ENCODE measurements at regions not wholly inside any gene's neighbourhood (a gene's known extent, or its start where the extent isn't known, plus 50 kb on each side); places are given as distances from the start of the nearest gene placed in this dataset.

DNA sequence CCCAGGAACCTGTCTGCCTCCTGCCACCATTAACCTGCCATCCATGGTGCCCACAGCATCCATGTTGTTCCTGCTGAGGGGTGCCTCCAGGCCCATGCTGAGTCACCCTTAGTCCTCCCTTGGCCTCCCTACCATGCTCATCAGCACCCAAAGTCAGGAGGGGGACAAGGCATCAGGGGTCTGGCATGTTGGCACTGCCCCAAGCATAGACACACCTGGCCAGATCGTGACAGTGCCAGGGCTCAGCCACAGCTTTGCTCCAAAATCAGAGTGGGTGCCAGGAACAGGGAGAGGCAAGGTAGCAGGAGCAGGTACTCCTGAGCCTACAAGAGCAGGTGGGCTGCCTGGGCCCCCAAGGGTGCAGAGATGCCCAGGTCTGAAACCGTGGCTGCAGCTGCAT is 566.6 kb downstream of the TLE1 start:
- Histone ChIP-seq H3K9ac (ENCODE audit: low read length) (no peak overlapping the region), H3K27me3 (ENCODE audit: control insufficient read depth in 1 of 2, insufficient read depth in 2 of 2, low read length in 2 of 2) (no peaks in the 10 kb centered on the region)

DNA sequence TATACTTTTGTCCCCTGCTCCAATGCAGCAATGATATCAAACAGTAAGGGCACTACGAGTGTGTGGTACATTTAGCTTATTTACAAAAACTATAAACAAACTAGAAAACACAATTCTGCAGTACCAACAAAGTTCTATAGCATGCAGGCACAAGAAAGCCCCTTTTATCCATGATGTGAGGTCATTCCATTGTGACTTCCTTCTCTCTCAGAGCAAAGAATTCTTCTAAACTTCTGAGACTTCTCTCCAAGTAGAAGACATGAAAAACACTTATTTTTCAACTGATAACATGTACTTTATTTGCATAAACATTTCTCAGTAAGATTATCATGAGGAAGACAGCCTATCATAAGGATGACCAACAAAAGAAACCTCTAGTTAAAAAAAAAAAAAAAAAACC is 569.8 kb downstream of the TLE1 start:
- no peak overlapping the region for H3K4me3 ChIP-seq (ENCODE audit: low read depth in 1 of 2, low read length in 2 of 2)

More for the DNA sequence above, 566.6 kb downstream of the TLE1 start:
- H3K9me3 ChIP-seq (ENCODE audit: low read length), result no peaks in the 10 kb centered on the region
- H3K36me3 ChIP-seq (ENCODE audit: insufficient read depth, low read length), result no peaks in the 10 kb centered on the region
- H3K27ac ChIP-seq (ENCODE audit: low read depth, low read length), result no peak overlapping the region
- H3K4me1 ChIP-seq (ENCODE audit: insufficient read depth, low read length), result no peaks in the 10 kb centered on the region
- H3K4me3 ChIP-seq (ENCODE audit: low read depth in 1 of 2, low read length in 2 of 2), result no peak overlapping the region

DNA sequence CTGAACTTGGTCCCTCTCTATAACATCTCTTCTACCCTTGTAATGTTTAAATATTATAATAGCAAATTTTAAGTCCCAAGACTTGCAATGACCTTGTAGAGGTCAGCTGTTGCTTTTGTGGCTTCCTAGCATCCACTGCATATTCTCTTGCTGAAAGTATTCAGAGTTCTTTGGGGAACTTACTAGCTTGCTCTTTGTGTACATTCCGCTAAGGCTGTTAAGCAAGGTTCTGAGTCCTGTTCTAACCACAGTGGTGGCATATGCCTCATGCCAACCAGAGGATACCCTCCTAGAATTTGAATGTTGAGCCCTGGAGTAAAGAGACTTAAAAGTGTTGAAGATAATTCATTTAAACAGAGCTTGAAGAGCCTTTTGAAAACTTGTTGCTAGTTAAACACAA is 570.9 kb downstream of the TLE1 start:
- peaks cover 13% of the 10 kb centered on the region for H3K4me1 ChIP-seq (ENCODE audit: insufficient read depth, low read length)
- no peak overlapping the region for H3K4me3 ChIP-seq (ENCODE audit: low read depth in 1 of 2, low read length in 2 of 2)
- H3K36me3 ChIP-seq (ENCODE audit: insufficient read depth, low read length), result no peaks in the 10 kb centered on the region
- no peaks in the 10 kb centered on the region for H3K9me3 ChIP-seq (ENCODE audit: low read length)
- no peak overlapping the region for H3K27ac ChIP-seq (ENCODE audit: low read depth, low read length)
- no peak overlapping the region for H3K9ac ChIP-seq (ENCODE audit: low read length)
- H3K27me3 ChIP-seq (ENCODE audit: control insufficient read depth in 1 of 2, insufficient read depth in 2 of 2, low read length in 2 of 2), result no peaks in the 10 kb centered on the region

More for the DNA sequence above, 569.8 kb downstream of the TLE1 start:
- Histone ChIP-seq H3K4me1 (ENCODE audit: insufficient read depth, low read length) (peaks cover 13% of the 10 kb centered on the region), H3K27me3 (ENCODE audit: control insufficient read depth in 1 of 2, insufficient read depth in 2 of 2, low read length in 2 of 2) (no peaks in the 10 kb centered on the region), H3K36me3 (ENCODE audit: insufficient read depth, low read length) (no peaks in the 10 kb centered on the region), H3K9me3 (ENCODE audit: low read length) (no peaks in the 10 kb centered on the region), H3K27ac (ENCODE audit: low read depth, low read length) (no peak overlapping the region), H3K9ac (ENCODE audit: low read length) (no peak overlapping the region)

DNA sequence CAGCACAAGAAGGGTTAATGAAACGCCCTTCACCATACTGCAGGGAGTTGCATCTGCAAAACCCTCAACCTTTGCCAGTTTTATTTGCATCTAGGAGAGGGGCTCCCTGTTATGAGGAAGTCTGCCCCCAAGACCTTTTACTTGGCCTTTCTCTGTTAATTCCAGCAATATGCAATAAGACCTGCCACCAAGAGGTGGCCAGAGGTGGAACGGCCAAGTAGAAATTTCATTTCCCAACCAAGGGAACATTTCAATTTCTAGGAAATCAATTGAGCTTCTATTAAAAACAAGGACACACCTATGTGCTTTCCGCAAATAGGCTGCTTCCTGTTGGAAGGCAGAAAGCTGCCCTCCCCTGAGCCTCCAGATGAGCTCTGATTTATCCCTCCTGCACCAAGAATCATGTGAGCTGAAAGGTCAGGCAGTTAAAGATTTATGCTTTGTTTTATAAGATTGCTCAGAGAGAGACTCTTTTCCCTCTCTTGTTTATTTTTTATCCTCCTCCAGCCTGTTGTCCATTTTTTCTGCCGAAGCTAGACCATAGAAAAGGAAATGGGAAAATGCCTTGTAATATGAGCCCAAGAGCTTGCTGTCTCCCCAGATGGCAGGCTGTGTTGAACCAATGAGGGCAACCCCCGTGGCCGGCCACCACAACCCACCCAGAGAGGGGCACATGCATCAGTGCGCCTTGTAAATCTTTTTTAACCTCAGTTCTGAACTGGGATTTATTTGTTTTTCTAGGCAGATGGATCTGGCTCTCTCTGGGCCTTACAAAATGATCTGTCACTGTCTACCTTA is 572.8 kb downstream of the TLE1 start:
- Histone ChIP-seq H3K9ac (ENCODE audit: low read length) (no peak overlapping the region), H3K9me3 (ENCODE audit: low read length) (no peaks in the 10 kb centered on the region), H3K27me3 (ENCODE audit: control insufficient read depth in 1 of 2, insufficient read depth in 2 of 2, low read length in 2 of 2) (no peaks in the 10 kb centered on the region), H3K27ac (ENCODE audit: low read depth, low read length) (peak overlapping the region; percentile 41), H3K36me3 (ENCODE audit: insufficient read depth, low read length) (no peaks in the 10 kb centered on the region), H3K4me3 (ENCODE audit: low read depth in 1 of 2, low read length in 2 of 2) (no peak overlapping the region), H3K4me1 (ENCODE audit: insufficient read depth, low read length) (peaks cover 18% of the 10 kb centered on the region)

DNA sequence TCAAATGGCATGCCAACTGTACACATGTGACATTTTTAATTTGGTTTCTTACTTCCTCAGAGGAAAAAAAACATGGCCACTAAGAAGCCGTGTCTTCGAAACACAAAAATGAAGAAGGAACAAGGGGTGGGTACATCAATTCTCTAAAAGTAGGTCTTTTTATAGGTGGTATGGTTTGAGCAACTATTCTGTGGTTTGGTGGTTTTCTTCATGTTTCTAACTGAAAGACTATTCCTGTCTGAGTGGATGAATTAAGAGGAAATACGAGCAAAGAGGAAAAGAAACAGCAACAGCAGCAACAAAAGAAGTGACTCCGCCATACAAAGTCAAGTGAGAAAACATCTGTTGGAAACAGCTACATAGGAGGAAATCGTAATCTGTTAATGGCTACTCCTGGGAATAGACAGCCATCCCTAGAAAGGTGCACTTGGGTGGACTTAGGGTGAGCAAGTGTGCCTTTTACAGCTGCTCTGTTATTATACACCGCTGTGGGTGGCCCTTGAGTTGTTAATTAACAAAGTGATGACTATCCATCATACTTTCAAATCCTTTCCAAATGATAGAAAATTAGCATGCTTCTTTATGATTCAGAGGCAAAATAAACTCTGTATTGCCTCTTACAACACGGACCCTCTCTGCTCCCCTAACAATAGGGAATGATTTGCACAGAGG is 575.8 kb downstream of the TLE1 start:
- H3K27me3 ChIP-seq (ENCODE audit: control insufficient read depth in 1 of 2, insufficient read depth in 2 of 2, low read length in 2 of 2), result no peaks in the 10 kb centered on the region
- H3K27ac ChIP-seq (ENCODE audit: low read depth, low read length), result no peak overlapping the region
- peaks cover 18% of the 10 kb centered on the region for H3K4me1 ChIP-seq (ENCODE audit: insufficient read depth, low read length)
- no peaks in the 10 kb centered on the region for H3K36me3 ChIP-seq (ENCODE audit: insufficient read depth, low read length)
- no peak overlapping the region for H3K9ac ChIP-seq (ENCODE audit: low read length)
- no peaks in the 10 kb centered on the region for H3K9me3 ChIP-seq (ENCODE audit: low read length)
- no peak overlapping the region for H3K4me3 ChIP-seq (ENCODE audit: low read depth in 1 of 2, low read length in 2 of 2)

DNA sequence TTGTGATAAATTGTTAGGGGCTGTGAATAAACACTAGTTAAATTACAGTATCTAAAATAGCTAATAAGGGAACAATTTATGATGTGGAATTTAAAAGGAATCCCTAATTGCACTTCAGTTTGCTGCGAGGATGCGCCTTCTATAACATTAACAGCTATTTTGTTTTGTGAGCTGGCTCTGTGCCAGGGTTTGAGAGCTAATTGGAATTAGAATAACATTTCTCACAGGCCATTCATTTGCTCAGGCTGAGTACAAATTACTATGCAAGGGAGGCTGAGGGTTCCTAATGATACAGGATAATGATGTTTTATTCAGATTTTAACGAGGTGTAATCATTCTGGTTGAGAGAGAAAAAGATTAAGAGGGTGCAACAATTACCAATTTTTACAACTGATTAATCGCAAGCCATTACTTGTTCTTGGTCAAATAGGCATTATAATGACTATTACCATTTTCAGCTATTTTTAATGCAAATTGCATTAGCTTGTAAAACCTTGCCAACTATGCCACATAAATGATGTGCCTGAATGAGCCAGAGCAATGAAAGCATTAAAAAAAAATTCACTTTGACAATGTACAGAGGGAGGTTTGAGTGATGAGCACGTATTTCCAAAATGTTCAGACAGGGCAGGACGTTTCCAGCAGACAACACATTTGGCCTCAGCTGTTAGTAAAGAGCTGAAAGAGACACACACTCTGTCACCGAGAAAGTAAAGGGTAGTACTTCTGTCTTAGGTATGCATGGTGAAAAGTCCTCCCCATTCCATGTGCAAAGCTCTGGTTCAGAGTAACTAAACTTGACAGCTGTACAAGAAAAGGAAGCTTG is 576.5 kb downstream of the TLE1 start:
- peaks cover 18% of the 10 kb centered on the region for H3K4me1 ChIP-seq (ENCODE audit: insufficient read depth, low read length)
- no peak overlapping the region for H3K27ac ChIP-seq (ENCODE audit: low read depth, low read length)
- no peak overlapping the region for H3K4me3 ChIP-seq (ENCODE audit: low read depth in 1 of 2, low read length in 2 of 2)
- no peaks in the 10 kb centered on the region for H3K36me3 ChIP-seq (ENCODE audit: insufficient read depth, low read length)
- no peak overlapping the region for H3K9ac ChIP-seq (ENCODE audit: low read length)
- H3K9me3 ChIP-seq (ENCODE audit: low read length), result no peaks in the 10 kb centered on the region
- no peaks in the 10 kb centered on the region for H3K27me3 ChIP-seq (ENCODE audit: control insufficient read depth in 1 of 2, insufficient read depth in 2 of 2, low read length in 2 of 2)

DNA sequence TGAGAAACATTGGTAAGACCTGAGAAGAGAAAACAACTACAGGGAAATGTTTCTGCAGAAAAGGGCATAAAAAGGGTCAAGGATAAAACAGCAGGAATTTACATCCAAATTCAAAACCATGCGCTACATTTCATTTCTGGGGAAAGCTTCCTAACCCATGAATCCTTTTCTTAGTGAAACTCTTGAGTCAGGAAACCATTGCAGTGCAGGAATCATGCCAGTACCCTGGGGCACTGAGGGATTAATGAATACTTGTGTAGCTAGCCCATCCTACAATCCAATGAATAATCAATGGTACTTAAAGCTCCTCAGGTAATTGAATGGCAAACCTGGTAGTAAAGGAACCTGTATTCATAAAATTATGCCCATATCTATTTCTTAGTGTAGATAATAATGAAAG is 580.5 kb downstream of the TLE1 start:
- H3K27me3 ChIP-seq (ENCODE audit: control insufficient read depth in 1 of 2, insufficient read depth in 2 of 2, low read length in 2 of 2), result no peaks in the 10 kb centered on the region
- no peaks in the 10 kb centered on the region for H3K9me3 ChIP-seq (ENCODE audit: low read length)
- H3K4me3 ChIP-seq (ENCODE audit: low read depth in 1 of 2, low read length in 2 of 2), result no peak overlapping the region
- no peak overlapping the region for H3K27ac ChIP-seq (ENCODE audit: low read depth, low read length)
- H3K4me1 ChIP-seq (ENCODE audit: insufficient read depth, low read length), result peaks cover 5% of the 10 kb centered on the region
- no peak overlapping the region for H3K9ac ChIP-seq (ENCODE audit: low read length)
- H3K36me3 ChIP-seq (ENCODE audit: insufficient read depth, low read length), result no peaks in the 10 kb centered on the region

DNA sequence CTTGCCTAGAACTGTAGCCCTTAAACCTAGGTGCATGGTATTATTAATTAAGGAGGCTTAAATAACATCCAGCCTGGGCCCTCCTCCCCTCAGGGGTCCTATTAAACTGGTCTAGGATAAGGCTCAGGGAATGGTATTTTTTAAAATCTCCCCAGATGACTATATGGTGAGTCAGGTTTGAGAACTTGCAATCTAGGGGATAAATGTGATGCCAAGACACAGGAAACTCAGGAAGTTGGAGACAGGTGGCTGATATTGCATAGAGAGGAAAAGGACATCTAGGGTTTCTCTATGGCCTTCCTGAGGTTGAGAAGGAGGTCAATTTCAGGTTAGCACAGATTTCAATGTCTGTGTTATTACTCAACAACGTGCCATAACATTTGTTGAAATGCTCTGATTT is 581.0 kb downstream of the TLE1 start:
- H3K36me3 ChIP-seq (ENCODE audit: insufficient read depth, low read length), result no peaks in the 10 kb centered on the region
- no peaks in the 10 kb centered on the region for H3K9me3 ChIP-seq (ENCODE audit: low read length)
- no peak overlapping the region for H3K27ac ChIP-seq (ENCODE audit: low read depth, low read length)
- H3K27me3 ChIP-seq (ENCODE audit: control insufficient read depth in 1 of 2, insufficient read depth in 2 of 2, low read length in 2 of 2), result no peaks in the 10 kb centered on the region
- no peak overlapping the region for H3K9ac ChIP-seq (ENCODE audit: low read length)
- H3K4me1 ChIP-seq (ENCODE audit: insufficient read depth, low read length), result peaks cover 5% of the 10 kb centered on the region
- H3K4me3 ChIP-seq (ENCODE audit: low read depth in 1 of 2, low read length in 2 of 2), result no peak overlapping the region

DNA sequence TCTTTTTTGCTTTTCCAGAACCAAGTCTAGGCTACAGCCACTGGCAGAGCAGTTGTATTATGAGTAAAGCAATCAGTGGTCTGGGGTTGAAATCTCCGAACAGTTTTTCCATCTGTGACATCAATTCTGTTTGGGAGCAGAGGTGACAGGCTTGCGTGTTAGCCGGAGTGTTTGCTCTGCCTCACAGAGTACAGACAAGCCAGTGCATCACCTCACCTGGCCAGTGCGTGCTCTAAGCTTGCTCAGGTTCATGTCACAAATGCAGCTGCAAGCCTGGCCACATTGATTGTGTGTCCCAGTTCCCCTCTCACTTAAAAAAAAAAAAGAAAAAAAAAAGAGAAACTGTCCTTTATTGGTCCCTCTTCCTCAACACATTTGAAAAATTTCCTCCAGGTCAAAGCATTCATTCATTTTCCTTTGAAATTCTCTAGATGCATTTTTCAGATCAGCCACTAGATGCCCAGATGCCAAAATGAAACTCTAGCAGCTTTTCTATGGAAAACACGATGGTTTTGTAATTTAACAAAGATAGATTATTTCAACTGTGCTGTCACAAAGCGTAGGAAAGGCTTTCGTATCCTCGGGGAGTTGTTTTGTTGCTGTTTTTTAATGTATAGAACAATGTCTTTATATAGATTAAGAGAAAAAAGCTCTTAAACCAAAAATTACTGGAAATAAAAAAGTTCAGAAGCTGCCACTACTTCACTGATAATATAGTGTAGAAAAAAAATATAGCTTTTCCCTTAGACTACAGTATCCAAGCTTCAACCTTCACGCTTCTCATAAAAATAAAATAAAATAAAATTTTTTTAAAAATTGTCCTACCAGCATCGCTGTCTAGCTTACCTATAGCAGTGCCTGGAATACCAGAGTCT is 585.5 kb downstream of the TLE1 start:
- Histone ChIP-seq H3K9ac (ENCODE audit: low read length) (no peak overlapping the region), H3K36me3 (ENCODE audit: insufficient read depth, low read length) (no peaks in the 10 kb centered on the region), H3K27me3 (ENCODE audit: control insufficient read depth in 1 of 2, insufficient read depth in 2 of 2, low read length in 2 of 2) (no peaks in the 10 kb centered on the region), H3K9me3 (ENCODE audit: low read length) (no peaks in the 10 kb centered on the region), H3K27ac (ENCODE audit: low read depth, low read length) (no peak overlapping the region), H3K4me3 (ENCODE audit: low read depth in 1 of 2, low read length in 2 of 2) (no peak overlapping the region), H3K4me1 (ENCODE audit: insufficient read depth, low read length) (no peaks in the 10 kb centered on the region)

DNA sequence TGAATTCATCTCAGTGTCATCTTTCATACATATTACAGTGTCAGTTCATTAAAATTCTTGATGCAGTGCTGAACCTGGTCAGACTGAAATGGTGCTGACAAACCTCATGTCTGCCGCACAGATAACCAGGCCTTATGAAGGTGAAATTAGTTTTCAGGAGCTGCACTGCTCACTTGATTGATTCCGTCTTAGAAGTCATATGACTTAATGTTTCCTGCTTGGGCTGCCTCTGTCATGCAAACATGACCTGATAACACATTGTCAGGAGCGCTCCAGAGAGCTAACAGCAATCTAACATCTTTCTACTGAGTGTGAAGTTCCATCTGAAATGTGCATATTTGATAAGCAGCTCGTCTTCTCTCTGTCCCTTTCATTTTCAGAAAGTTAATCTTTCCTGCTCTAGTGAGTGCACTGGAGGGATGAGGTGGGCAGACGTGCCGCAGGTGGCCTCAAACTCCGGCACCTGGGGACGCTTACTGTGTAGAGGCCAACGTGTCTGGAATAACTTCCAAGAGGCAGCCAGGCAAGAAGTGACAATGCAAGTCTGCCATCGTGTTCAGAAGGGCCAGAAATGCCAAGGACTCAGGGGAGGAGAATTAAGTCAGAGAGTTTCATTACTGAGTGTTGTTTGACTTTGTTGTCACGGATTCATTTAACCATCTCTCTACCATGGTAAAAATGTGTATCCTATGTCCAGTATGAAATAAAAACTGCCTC is 592.1 kb downstream of the TLE1 start:
- Histone ChIP-seq H3K9ac (ENCODE audit: low read length) (no peak overlapping the region), H3K4me1 (ENCODE audit: insufficient read depth, low read length) (no peaks in the 10 kb centered on the region), H3K27me3 (ENCODE audit: control insufficient read depth in 1 of 2, insufficient read depth in 2 of 2, low read length in 2 of 2) (no peaks in the 10 kb centered on the region), H3K4me3 (ENCODE audit: low read depth in 1 of 2, low read length in 2 of 2) (no peak overlapping the region), H3K9me3 (ENCODE audit: low read length) (no peaks in the 10 kb centered on the region), H3K27ac (ENCODE audit: low read depth, low read length) (no peak overlapping the region), H3K36me3 (ENCODE audit: insufficient read depth, low read length) (no peaks in the 10 kb centered on the region)

Measured in muscle layer of colon (tissue), 2 donors.